Glomerular endothelial cell (primary cell): ENCODE measurements at regions not wholly inside any gene's neighbourhood (a gene's known extent, or its start where the extent isn't known, plus 50 kb on each side); places are given as distances from the start of the nearest gene placed in this dataset.

ENCODE experiments used
- DNase-seq: peaks from one replicate; pipeline ENCODE4 v3.0.0-alpha.2; 2011; ENCODE audit warnings: low read depth, low spot score; ENCODE audit errors: extremely low read depth

DNA sequence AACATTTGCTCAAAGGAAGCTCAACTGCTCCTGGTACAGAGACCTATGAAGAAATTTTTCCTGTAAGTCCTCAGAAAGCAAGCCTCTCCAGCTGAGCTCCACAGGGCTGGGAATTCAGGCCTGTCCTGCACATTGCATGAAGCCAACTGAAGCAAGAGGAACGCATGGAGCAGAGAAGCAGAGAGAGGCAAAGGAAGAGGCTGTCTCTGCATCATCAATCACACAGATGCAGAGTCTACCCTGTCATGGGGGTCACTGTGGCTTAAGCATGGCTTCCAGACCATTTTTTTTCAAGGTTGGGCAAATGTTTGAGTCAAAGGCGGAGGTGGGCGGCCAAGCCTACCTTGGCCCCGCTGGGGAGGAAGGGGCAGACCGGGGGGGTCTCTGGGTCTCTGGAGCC lies 110.3 kb upstream of the MSX1 start:
- DNase-seq: no peak

- DNase-seq: no peak
These were observed 113.0 kb upstream of the MSX1 start for GRCh38 chr4:4746444-4746843.

GRCh38 chr4:4740071-4740470 lies 119.4 kb upstream of the MSX1 start:
- no peak for DNase-seq

DNA sequence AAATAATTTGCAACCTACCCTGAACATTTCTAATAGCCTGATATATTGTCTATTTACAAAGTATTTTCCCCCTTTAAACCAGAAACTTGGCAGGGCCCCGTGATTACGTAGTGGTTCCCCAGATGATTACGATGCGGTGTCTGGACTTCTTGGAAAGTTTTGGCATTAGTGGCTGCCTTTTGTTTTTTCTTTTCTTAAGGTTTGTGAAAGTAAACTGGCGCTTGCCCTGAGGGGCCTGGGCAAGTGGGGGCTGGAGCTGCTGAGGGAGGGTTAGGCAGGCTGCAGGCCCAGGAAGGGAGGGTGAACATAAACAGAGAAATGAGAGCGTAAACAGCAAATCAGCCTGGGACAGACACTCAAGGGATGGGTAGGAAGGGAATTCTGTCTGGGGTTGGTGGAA lies 123.6 kb upstream of the MSX1 start:
- no peak for DNase-seq

DNA sequence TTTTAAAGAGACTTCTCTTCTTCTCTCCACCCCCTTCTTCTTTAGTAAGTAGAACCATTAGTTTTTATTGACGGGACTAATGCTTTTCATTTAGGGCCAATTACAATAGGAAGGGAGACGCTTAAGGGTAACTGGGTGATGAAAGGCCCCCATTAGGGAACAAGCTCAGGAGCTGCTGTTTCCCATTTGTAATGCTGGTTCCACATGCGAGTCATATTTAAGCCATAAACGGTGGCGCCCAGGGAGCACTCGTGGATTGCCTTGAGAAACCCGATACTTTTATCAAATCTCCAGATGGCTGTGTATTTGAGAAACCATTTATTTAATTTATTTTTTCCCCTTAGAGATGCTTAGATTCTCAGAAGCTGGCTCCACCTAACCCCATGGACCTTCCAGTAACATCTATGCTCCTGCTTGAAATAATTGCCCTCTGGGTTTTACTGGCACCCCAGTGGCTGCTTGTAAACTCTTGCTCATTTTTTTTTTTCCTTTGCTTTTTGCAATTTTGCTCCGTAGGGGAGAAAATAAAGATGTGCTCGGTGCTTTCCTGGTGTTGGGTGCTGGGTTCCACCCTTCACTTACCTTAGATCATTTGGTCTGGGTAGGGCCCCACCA lies 124.2 kb upstream of the MSX1 start:
- DNase-seq: no peak

DNA sequence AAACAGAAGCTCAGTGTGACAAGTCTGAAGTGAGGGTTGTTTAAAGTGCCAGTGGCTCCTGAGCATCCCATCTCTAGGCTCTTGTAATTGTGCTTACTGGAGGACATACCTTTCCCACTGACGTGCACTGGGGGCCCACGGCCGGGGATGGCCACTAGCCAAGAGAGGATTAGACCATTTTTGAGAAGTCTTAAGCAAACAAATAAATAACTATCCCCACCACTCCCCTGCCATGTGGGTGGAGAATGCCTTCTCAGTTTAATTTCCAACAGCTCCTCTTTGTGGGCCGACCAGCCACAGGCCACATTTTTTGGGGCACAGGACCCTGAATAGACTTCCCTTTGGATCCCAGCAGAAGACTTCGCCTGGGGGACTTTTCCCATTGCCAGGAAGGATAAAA lies 125.0 kb upstream of the MSX1 start:
- no peak for DNase-seq

DNA sequence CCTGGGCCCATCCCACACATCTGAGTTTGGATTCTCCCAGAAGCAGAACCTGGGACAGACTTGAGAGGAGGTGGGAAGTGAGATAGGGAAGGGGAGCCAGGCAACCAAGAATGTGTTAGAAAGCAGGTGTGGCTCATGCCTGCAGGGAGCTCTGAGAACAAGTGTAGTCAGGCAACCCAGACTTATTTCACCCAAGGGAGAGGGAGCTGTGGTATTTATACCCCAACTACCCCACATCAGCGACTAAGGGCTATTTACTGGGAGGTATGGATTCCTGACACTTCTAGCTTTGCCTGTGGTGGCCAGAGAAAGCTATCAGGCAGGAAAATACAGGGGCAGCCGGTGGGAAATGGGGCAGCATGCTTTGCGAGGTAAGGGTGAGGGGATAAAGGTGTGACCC lies 125.8 kb upstream of the MSX1 start:
- DNase-seq: no peak

DNA sequence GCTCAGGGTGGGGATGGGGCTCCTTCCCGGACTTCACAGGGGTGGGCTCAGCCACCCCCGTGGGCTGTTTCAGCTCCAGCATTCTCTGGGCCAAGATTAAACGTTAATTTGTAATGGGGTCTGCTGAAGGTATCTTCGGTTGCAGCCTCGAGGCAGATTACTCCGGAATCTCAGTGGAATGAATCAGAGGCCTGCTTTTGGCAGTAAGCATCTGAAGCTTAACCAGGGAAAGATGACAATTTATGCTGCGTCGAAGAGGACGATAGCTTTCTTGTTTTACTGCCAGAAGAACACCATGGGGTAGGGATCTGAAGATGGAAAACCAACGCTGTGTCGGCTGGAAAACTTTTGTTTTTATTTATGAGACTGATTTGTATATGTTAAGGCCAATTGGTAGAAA lies 129.2 kb upstream of the MSX1 start:
- DNase-seq: no peak

DNA sequence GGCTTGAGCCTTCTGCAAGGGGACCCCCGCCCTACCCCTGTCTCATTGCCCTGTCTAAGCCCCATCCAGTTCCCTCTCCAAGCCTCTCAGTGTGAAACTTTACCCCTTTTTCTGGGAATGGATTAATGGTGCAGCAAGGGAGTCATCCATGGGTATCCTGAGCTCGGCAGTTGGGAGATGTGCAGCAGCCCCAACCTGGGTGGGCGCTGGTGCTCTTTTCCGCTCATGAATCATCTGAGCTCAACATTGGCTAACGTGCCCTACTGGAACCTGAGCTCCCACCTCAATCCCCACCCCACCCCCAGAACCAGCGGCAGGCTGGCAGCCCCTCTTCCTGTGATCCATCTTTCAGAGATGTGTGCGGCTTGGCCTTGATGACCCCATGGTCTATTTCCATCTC lies 130.3 kb upstream of the MSX1 start:
- no peak for DNase-seq

DNA sequence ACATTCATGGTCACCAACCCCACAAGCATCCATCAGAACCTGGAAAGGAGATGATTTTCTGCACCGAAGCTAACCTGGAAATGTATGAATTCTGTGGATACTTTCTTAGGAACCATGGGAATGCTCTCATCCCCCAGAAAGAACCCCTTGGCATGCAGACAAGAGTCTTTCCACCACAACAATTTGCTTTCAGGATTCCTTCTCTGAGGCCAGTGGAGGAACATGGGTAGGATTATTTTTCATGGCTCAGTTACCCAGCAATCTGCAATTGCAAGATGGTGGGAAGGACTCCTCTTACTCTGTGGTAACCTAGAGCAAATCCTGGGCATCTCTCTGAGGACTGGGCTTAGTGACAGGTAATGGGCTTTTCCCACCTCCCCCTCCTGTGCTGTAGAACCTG lies 131.9 kb upstream of the MSX1 start:
- DNase-seq: no peak

- no peak for DNase-seq
These were observed 133.4 kb upstream of the MSX1 start for GRCh38 chr4:4726051-4726450.

- no peak for DNase-seq
These were observed 135.1 kb upstream of the MSX1 start for GRCh38 chr4:4724321-4724720.

DNA sequence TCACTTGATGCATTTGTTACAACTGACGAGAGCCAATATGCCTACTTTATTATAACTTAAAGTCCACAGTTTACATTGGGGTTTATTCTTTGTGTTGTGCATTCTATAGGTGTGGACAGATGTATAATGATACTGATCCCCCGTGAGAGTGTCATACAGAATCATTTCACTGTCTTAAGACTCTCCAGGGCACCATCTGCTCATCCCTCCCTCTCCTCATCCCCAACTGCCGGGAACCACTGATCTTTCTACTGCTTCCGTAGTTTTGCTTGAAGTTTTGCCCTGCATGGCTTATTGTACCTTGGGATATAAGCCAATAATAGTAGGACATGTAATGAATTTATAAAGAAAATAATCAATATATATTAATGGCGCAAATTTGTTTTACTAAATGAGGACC lies 137.8 kb upstream of the MSX1 start:
- no peak for DNase-seq

DNA sequence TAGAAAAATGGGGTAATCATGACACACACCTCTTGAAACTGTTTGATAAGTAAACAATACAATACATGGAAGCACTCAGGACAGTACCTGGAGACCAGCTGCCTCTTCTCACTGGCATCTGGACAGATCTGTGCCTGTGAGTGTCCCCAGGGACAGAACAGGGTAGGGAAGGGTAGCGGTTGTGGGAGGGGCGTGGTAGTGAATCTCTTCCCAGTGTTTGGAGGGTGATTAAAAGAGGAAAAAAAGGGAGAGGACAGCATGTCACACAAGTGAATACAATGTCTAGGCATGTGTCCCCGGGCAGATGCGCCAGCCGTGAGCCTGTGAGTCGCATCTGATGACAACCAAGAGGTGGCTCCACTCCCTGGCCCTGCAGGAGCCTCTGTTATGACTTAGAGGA lies 138.8 kb upstream of the MSX1 start:
- DNase-seq: no peak

DNA sequence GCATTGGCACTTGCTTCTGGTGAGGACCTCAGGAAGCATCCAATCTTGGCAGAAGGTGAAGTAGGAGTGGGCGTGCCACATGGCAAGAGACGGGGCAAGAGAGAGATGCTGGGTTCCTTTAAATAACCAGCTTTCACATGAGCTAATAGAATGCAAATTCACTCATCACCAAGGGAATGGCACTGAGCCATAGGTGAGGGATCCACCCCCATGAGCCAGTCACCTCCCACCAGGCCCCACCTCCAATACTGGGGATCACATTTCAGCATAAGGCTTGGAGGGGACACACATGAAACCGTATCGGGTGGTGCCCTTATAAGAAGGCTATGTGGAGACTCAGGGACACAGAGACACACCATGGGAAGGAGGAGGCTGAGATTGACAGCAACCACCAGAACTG lies 140.0 kb upstream of the MSX1 start:
- DNase-seq: no peak

GRCh38 chr4:4717692-4718091 lies 141.8 kb upstream of the MSX1 start:
- no peak for DNase-seq

- DNase-seq: no peak
These were observed 145.1 kb upstream of the MSX1 start for GRCh38 chr4:4714331-4714730.

GRCh38 chr4:4712800-4713528 lies 146.5 kb upstream of the MSX1 start:
- DNase-seq: no peak

- no peak for DNase-seq
These were observed 147.6 kb upstream of the MSX1 start for GRCh38 chr4:4711902-4712301.

- DNase-seq: no peak
These were observed 149.7 kb upstream of the MSX1 start for GRCh38 chr4:4709736-4710135.

DNA sequence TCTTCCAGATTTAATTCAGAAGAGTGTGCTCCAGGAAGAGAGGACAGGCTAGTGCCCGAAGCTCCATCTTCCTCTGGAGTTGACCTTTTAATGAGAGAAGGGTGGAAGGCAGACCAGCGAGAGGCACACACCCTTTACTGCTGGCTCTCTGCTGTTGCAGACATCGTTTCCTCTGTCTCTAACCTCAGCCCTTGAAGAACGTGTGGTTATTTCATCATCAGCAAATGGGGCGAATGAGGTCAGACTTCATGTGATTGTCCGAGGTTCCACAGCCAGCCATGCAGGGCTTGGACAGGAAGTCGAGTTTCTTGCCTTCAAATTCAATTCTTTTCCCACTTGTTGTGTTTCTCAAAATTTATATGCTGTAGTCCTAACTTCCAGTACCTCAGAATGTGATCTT lies 155.2 kb upstream of the MSX1 start:
- no peak for DNase-seq

DNA sequence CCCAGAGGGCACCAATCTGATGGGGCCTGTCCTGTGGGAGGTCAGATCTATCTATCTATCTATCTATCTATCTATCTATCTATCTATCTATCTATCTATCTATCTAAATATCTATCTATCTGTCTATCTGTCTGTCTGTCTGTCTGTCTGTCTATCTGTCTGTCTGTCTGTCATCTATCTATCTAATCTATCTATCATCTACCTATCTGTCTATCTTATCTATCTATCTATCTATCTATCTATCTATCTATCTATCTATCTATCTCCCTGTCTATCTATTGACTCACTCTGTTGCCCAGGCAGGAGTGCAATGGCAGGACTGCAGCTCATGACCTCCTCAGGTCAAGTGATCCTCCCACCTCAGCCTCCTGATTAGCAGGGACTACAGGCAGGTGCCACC lies 155.7 kb upstream of the STX18 start:
- no peak for DNase-seq

DNA sequence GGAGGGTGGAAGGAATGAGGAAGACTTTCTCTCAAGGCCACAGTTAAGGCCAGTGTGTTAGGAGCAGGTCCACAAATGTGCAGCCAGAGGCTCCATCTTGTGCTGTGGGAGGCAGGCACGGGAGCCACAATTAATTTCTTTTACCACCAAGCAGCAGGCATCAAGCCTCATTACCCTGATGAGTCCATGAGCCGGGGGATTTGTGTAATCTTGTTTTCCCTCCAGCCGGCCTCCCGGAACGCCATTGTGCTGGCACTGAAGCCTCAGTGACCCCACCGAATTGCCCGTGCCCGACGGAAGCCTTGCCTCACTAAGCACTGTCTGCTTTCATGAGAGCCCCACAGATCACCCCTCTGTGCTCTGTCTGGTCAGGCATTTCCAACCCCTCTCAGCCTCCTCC lies 154.7 kb upstream of the STX18 start:
- DNase-seq: no peak
